HepG2 (cell line): ENCODE measurements at regions not wholly inside any gene's neighbourhood (a gene's known extent, or its start where the extent isn't known, plus 50 kb on each side); places are given as distances from the start of the nearest gene placed in this dataset.

ENCODE experiments used
- ATF1 ChIP-seq: IDR thresholded peaks from 2 replicates; pipeline ENCODE4 v1.6.1; 2016; ENCODE audit warnings: mild to moderate bottlenecking, control low read depth
- CHCHD3 ChIP-seq: sonication (generic); formaldehyde crosslinking; IDR thresholded peaks from 2 replicates; pipeline ENCODE4 v1.8.0; 2022; ENCODE audit warnings: mild to moderate bottlenecking, missing genetic modification reagents, moderate library complexity
- EP300 ChIP-seq, 3 experiments: sonication (generic) in 1 of 3; formaldehyde crosslinking in 1 of 3; IDR thresholded peaks; 2 replicates each; pipeline versions ENCODE4 v1.5.1 to v1.6.1; 2011 to 2020; ENCODE audit warnings: low read depth in 2 of 3, low read length in 2 of 3, borderline replicate concordance in 1 of 3, improper control_type of control experiment in 1 of 3, mild to moderate bottlenecking in 1 of 3, missing genetic modification reagents in 1 of 3, moderate library complexity in 1 of 3
- FOSL1 ChIP-seq: sonication (generic); formaldehyde crosslinking; IDR thresholded peaks from 2 replicates; pipeline ENCODE4 v1.9.0; 2021; ENCODE audit warnings: missing genetic modification reagents, borderline replicate concordance
- HMG20B ChIP-seq: conservative IDR thresholded peaks from 2 replicates; pipeline ENCODE4 v1.6.1; 2016; ENCODE audit warnings: missing genetic modification reagents, missing compliant biosample characterization
- MAFK ChIP-seq, 2 experiments: IDR thresholded peaks in 1 of 2; conservative IDR thresholded peaks in 1 of 2; 2 replicates each; pipeline ENCODE4 v1.6.1; 2011; ENCODE audit warnings: improper control_type of control experiment in 2 of 2, low read length in 2 of 2
- POLR2A ChIP-seq, 2 experiments: IDR thresholded peaks; 2 replicates each; pipeline ENCODE4 v1.6.1; 2011; ENCODE audit warnings: low read depth in 2 of 2, low read length in 2 of 2, mild to moderate bottlenecking in 1 of 2, moderate library complexity in 1 of 2; ENCODE audit not compliant: insufficient read depth in 1 of 2
- ZBTB20 ChIP-seq: sonication (generic); formaldehyde crosslinking; IDR thresholded peaks from 2 replicates; pipeline ENCODE4 v1.8.1; 2023; ENCODE audit warnings: missing genetic modification reagents, low read depth, mild to moderate bottlenecking, borderline replicate concordance
- ZNF121 ChIP-seq: sonication (generic); formaldehyde crosslinking; IDR thresholded peaks from 2 replicates; pipeline ENCODE4 v1.5.0; 2020; ENCODE audit warnings: mild to moderate bottlenecking, missing genetic modification reagents
- ZSCAN31 ChIP-seq: sonication (generic); formaldehyde crosslinking; IDR thresholded peaks from 2 replicates; pipeline ENCODE4 v1.5.0; 2020; ENCODE audit warnings: low read depth, mild to moderate bottlenecking, missing genetic modification reagents
- TF ChIP-seq, protein P1 (sequence below): sonication (generic); formaldehyde crosslinking; IDR thresholded peaks from 2 replicates; pipeline ENCODE4 v1.5.0; 2020; ENCODE audit warnings: mild to moderate bottlenecking, missing genetic modification reagents, moderate library complexity
- TF ChIP-seq, protein P2 (sequence below): sonication (generic); formaldehyde crosslinking; IDR thresholded peaks from 2 replicates; pipeline ENCODE4 v1.4.0; 2020; ENCODE audit warnings: missing genetic modification reagents

DNA sequence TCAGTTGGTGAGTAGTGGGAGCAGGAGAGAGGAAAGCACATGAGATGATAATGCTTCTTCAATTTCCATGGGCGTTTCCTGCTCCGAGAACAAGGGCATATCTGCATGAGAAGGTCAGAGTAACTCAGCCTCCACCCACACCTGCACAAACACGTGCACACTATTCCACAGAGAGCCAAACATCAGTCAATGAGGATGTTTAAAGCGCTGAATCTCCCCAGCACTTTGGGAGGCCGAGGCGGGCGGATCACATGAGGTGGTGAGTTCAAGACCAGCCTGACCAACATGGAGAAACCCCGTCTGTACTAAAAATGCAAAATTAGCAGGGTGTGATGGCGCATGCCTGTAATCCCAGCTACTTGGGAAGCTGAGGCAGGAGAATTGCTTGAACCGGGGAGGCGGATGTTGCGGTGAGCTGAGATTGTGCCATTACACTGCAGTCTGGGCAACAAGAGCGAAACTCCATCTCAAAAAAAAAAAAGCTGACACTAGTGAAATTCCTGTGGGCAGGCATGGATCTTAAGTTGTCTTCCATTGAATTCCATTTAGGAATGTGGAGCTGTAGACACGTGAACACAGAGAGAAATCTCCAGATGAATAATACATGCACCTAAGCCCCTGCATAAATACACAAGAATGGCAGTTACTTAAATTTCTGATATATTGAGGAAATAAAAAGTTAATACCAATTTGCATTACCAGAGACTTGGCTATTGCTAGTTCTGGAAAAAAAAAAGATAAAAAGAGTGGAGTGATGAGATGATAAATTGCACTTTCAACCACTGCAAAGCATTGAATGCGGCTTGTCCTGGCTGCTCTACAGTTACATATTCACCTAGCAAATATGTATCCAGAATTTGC lies 1097.4 kb upstream of the TMEM132C start:
- TF ChIP-seq CHCHD3 (CRISPR knock-in tag) (no peak), HMG20B (no peak), ZBTB20 (no peak), ZNF121 (CRISPR knock-in tag) (no peak), EP300 (IDR thresholded peaks at IDR 0.05; ENCODE audit: low read depth in 2 of 2, low read length in 2 of 2) (no peak), EP300 (CRISPR knock-in tag; IDR thresholded peaks at IDR 0.05; ENCODE audit: borderline replicate concordance) (no peak), MAFK (conservative IDR thresholded peaks at IDR 0.05 in 1 of 2, IDR thresholded peaks at IDR 0.05 in 1 of 2; ENCODE audit: low read length in 2 of 2) (peak; percentile 14 to 71; a peak in 2 of 4 replicates), POLR2A (IDR thresholded peaks at IDR 0.05; ENCODE audit: insufficient read depth in 1 of 2, low read depth in 2 of 2, low read length in 2 of 2) (no peak), FOSL1 (no peak), ZSCAN31 (CRISPR knock-in tag) (no peak), ATF1 (CRISPR knock-in tag) (no peak)
- TF ChIP-seq, protein P1, sequence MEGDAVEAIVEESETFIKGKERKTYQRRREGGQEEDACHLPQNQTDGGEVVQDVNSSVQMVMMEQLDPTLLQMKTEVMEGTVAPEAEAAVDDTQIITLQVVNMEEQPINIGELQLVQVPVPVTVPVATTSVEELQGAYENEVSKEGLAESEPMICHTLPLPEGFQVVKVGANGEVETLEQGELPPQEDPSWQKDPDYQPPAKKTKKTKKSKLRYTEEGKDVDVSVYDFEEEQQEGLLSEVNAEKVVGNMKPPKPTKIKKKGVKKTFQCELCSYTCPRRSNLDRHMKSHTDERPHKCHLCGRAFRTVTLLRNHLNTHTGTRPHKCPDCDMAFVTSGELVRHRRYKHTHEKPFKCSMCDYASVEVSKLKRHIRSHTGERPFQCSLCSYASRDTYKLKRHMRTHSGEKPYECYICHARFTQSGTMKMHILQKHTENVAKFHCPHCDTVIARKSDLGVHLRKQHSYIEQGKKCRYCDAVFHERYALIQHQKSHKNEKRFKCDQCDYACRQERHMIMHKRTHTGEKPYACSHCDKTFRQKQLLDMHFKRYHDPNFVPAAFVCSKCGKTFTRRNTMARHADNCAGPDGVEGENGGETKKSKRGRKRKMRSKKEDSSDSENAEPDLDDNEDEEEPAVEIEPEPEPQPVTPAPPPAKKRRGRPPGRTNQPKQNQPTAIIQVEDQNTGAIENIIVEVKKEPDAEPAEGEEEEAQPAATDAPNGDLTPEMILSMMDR (CRISPR knock-in tag) = no peak
- TF ChIP-seq, protein P2, sequence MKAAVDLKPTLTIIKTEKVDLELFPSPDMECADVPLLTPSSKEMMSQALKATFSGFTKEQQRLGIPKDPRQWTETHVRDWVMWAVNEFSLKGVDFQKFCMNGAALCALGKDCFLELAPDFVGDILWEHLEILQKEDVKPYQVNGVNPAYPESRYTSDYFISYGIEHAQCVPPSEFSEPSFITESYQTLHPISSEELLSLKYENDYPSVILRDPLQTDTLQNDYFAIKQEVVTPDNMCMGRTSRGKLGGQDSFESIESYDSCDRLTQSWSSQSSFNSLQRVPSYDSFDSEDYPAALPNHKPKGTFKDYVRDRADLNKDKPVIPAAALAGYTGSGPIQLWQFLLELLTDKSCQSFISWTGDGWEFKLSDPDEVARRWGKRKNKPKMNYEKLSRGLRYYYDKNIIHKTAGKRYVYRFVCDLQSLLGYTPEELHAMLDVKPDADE (CRISPR knock-in tag) = no peak
